Fibroblast of pulmonary artery (primary cell): ENCODE measurements at regions not wholly inside any gene's neighbourhood (a gene's known extent, or its start where the extent isn't known, plus 50 kb on each side); places are given as distances from the start of the nearest gene placed in this dataset.

ENCODE experiments used
- DNase-seq: peaks from one replicate; pipeline ENCODE4 v3.0.0-alpha.2; 2010; ENCODE audit warnings: low read depth
- H3K4me3 ChIP-seq: replicated peaks from 2 replicates; pipeline ENCODE4 v1.5.1; 2011; ENCODE audit warnings: low read depth, mild to moderate bottlenecking, control low read depth, low read length, moderate library complexity
- CTCF ChIP-seq: IDR thresholded peaks from 2 replicates; pipeline ENCODE4 v1.5.1; 2011; ENCODE audit warnings: mild to moderate bottlenecking, control low read depth, low read length, inconsistent platforms; ENCODE audit errors: missing control alignments

GRCh38 chr6:145336119-145336518 is 399.2 kb downstream of the EPM2A start:
- no peak for TF ChIP-seq CTCF
- H3K4me3 ChIP-seq, result no peak overlapping the region
- no peak for DNase-seq

GRCh38 chr6:145339089-145339488 is 396.2 kb downstream of the EPM2A start:
- no peak for DNase-seq
- TF ChIP-seq CTCF, result no peak
- H3K4me3 ChIP-seq, result no peak overlapping the region

GRCh38 chr6:145340256-145340655 is 395.1 kb downstream of the EPM2A start:
- TF ChIP-seq CTCF, result no peak

GRCh38 chr6:145345094-145345493 is 390.2 kb downstream of the EPM2A start:
- no peak for TF ChIP-seq CTCF
- no peak for DNase-seq
- no peak overlapping the region for H3K4me3 ChIP-seq

More at GRCh38 chr6:145340256-145340655, 395.1 kb downstream of the EPM2A start:
- no peak for DNase-seq
- no peak overlapping the region for H3K4me3 ChIP-seq

GRCh38 chr6:145347216-145347615 is 388.1 kb downstream of the EPM2A start:
- no peak for TF ChIP-seq CTCF

GRCh38 chr6:145349950-145350510 is 385.3 kb downstream of the EPM2A start:
- H3K4me3 ChIP-seq, result no peak overlapping the region
- no peak for TF ChIP-seq CTCF
- DNase-seq, result no peak

More at GRCh38 chr6:145347216-145347615, 388.1 kb downstream of the EPM2A start:
- no peak overlapping the region for H3K4me3 ChIP-seq
- no peak for DNase-seq

GRCh38 chr6:145350928-145351327 is 384.4 kb downstream of the EPM2A start:
- no peak for TF ChIP-seq CTCF
- no peak for DNase-seq
- H3K4me3 ChIP-seq, result no peak overlapping the region
